ENCODE measurements at regions not wholly inside any gene's neighbourhood (a gene's known extent, or its start where the extent isn't known, plus 50 kb on each side); places are given as distances from the start of the nearest gene placed in this dataset.

DNA sequence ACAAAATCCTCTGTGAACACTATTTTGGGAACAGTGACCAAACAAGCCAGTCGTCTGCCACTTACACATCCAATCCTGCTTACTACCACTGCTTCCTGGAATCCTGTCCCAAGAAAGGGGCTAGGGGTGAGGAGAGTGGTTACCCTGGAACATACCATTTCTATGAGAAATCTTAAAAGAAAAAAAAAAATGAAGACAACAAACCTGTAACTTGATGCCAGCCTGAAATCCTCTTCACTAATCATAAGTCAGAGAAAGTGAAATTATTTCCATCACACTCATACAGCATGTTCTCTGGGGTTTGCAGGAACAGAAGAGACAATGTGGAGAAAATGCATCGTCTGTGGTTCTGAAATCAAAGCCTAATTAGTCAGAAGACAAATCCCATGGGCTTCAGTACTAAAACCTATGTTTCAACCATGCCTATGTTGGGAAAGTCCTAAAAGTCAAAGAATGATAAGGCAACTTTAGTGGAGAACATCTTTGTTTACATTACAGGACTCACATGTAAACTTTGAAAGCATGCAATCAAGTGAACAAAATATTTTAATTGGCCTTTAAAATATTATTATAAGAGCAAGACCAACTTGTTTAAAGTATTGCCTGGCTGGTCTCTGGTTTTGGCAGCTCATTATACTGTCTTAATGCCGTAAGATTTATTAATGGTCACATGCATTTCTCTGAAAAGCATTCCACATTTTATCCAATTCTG lies 220.7 kb downstream of the LTN1 start:
- peak in 1 of 8 experiments; percentile 46 for ATAC-seq (replicated peaks in 6 of 8)
- in situ Hi-C loops (cut with MboI; ENCODE audit: low pct_unique_long_range_greater_than_20kb in 2 of 9, low sequenced_read_pairs in 9 of 9, unreplicated experiment in 9 of 9), result no loop called here
- Histone ChIP-seq H3K4me3 (no peak overlapping the region), H3K27ac (no peak overlapping the region), H3K4me1 (replicated peaks in 1 of 2) (no peaks in the 10 kb centered on the region)
- WGBS, 10 experiments, result 21 to 94% (median 70%) methylated on average over 1 to 3 of the region's 3 CpGs

DNA sequence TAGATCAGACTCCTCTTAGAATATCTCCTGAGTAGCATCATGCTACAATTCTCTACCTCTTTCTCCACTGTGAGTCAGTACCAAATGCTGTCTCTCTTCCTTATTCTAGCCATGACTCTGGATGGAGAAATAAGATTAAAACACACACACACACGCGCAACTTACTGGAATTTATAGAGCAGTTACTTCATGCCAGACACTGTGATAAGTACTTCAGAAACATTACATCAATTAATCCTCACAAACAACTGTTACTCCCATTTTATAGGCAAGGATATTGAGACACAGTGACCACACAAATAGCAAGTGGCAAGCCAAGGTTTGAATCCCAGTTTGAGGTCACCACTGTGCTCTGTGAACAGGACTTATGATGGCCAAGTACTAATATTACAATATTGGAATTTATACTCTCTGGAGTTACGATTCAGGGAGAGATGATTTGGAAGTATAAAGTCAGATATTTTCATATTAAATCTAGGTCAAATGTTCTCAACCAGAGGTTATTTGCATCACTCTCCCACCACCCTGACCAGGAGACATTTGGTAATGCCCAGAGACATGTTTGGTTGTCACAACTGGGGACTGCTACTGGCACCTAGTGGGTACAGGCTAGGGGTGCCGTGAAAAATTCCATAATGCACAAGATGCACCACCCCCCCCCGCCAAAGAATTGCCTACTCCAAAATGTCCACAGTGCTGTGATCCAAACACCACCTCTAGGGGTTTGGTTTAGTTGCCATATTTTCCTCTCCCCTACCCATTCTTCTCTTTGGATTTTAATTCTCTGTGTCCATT lies 221.6 kb downstream of the LTN1 start:
- Histone ChIP-seq H3K4me1 (replicated peaks in 1 of 2) (no peaks in the 10 kb centered on the region), H3K27ac (no peak overlapping the region), H3K4me3 (no peak overlapping the region)
- in situ Hi-C loops (cut with MboI; ENCODE audit: low pct_unique_long_range_greater_than_20kb in 2 of 9, low sequenced_read_pairs in 9 of 9, unreplicated experiment in 9 of 9), result no loop called here
- ATAC-seq (replicated peaks in 6 of 8), result no peak
- 70 to 100% (median 94%) methylated on average over 2 to 4 of the region's 5 CpGs for WGBS, 10 experiments

DNA sequence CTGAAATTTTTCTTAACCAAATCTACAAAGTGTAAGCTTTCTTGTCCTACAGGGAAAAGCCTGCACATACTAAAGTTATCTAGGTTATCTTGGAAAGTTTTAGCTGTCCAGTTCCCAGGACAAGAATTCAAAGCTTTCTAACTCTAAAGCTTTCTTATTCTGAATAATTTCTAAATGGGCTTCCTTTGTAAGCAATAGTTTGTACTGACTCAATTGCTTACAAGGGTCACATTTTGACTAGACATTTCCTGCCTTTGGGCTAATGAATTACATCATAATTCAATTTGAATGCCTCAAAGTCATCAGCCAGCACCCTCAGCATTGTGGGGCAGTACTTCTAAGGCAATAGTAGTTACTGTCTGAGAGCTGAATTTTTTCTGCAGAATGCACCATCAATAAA lies 223.0 kb downstream of the LTN1 start:
- Histone ChIP-seq H3K27ac (no peak overlapping the region), H3K4me1 (replicated peaks in 1 of 2) (no peaks in the 10 kb centered on the region), H3K4me3 (no peak overlapping the region)
- in situ Hi-C loops (cut with MboI; ENCODE audit: low pct_unique_long_range_greater_than_20kb in 2 of 9, low sequenced_read_pairs in 9 of 9, unreplicated experiment in 9 of 9), result no loop called here
- ATAC-seq (replicated peaks in 6 of 8), result peak in 1 of 8 experiments; percentile 60

DNA sequence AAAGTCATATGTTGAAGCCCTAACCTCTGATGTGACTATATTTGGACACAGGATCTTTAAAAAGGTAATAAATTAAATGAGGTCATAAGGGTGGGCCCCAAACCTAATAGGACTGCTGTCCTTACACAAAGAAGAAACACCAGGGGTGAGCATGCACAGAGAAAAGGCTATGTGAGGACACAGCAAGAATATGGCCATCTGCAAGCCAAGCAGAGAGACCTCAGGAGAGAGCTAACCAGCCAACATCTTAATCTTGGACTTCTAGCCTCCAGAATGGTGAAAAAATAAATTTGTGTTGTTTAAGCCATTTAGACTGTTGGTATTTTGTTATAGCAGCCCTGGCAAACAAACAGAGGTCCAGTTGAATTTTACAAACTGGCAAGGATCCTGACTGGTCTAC lies 223.9 kb downstream of the LTN1 start:
- ATAC-seq (replicated peaks in 6 of 8), result no peak
- no peak overlapping the region for H3K4me3 ChIP-seq
- H3K4me1 ChIP-seq (replicated peaks in 1 of 2), result no peaks in the 10 kb centered on the region
- H3K27ac ChIP-seq, result no peak overlapping the region
- in situ Hi-C loops (cut with MboI; ENCODE audit: low pct_unique_long_range_greater_than_20kb in 2 of 9, low sequenced_read_pairs in 9 of 9, unreplicated experiment in 9 of 9), result no loop called here

DNA sequence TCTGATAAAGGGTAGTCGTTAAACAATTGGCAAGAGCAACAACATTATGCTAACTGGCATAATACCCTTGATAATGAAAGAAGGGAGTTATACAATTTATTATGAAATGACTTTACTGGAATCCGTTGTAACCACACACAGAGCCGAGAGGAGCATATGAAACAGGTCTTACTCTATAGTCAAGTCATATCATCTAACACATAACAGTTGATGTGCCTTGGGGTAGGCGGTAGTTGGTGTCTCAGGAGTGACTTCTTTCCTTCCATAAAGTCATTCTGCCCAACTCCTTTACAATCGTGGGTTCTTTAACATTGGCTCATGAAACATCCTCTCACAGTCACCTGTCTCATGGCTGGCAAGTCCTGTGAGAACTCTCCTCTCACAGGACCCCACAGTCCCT lies 225.2 kb downstream of the LTN1 start:
- ATAC-seq (replicated peaks in 6 of 8), result no peak
- Histone ChIP-seq H3K4me1 (replicated peaks in 1 of 2) (no peaks in the 10 kb centered on the region), H3K4me3 (no peak overlapping the region), H3K27ac (no peak overlapping the region)
- WGBS, 10 experiments, result 73 to 100% (median 83%) methylated on average over 1 to 5 of the region's 5 CpGs
- in situ Hi-C loops (cut with MboI; ENCODE audit: low pct_unique_long_range_greater_than_20kb in 2 of 9, low sequenced_read_pairs in 9 of 9, unreplicated experiment in 9 of 9), result no loop called here

DNA sequence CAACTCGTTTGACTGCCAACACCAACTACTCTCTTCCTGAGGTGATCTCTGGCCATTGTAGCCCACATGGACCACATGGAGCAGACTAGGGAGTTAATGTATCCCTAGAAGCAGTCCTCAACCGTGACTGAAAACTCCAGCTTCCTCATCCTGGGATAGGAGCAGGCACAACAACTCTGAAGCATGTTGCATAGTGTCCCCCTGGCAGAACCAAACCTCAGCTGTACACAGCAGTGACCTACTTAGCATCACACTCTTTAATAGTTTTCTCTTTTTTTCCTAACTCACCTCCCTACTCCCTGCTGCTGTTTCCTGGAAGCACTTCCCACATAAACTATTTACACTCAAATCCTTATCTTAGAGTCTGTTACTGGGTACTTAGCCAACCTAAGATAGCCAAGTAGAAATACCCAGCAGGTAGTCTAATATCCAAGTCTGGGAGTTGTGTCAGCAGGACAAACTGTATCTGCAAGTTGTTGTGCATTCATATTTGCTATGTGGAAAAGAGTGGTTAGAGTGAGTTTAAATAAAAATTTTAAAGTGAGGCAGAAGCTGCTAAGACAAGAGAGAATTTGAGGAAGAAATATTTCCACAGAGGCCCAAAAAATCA lies 228.8 kb downstream of the LTN1 start:
- Histone ChIP-seq H3K27ac (no peak overlapping the region), H3K4me3 (no peak overlapping the region), H3K4me1 (replicated peaks in 1 of 2) (no peaks in the 10 kb centered on the region)
- in situ Hi-C loops (cut with MboI; ENCODE audit: low pct_unique_long_range_greater_than_20kb in 2 of 9, low sequenced_read_pairs in 9 of 9, unreplicated experiment in 9 of 9), result no loop called here
- ATAC-seq (replicated peaks in 6 of 8), result no peak
- 0 to 54% (median 25%) methylated on average over 2 of the region's 2 CpGs; no CpG with 5 or more reads in 6 of the 10 experiments for WGBS, 10 experiments

DNA sequence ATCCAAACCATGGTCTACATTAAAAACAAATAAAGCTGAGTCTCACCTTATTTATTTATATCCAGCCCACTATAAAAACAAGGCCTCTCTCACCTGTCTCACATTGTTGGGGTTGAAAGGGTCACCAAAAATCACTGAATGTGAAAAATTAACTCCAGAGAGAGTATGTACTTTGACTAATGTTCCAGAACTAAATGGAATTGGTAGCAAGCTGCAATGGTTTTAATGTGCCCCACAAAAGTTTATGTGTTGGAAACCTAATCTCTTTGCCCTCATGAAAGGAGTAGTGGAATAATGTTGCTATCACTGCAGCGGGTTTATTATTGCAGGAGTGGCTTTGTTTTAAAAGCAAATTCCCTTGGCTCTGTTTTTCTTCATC lies 230.3 kb downstream of the LTN1 start:
- H3K4me1 ChIP-seq (replicated peaks in 1 of 2), result no peaks in the 10 kb centered on the region
- ATAC-seq (replicated peaks in 6 of 8), result no peak
- no peak overlapping the region for H3K27ac ChIP-seq
- in situ Hi-C loops (cut with MboI; ENCODE audit: low pct_unique_long_range_greater_than_20kb in 2 of 9, low sequenced_read_pairs in 9 of 9, unreplicated experiment in 9 of 9), result no loop called here
- 20 to 100% (median 82%) methylated on average over 1 of the region's 1 CpG; no CpG with 5 or more reads in 3 of the 10 experiments for WGBS, 10 experiments
- H3K4me3 ChIP-seq, result no peak overlapping the region

DNA sequence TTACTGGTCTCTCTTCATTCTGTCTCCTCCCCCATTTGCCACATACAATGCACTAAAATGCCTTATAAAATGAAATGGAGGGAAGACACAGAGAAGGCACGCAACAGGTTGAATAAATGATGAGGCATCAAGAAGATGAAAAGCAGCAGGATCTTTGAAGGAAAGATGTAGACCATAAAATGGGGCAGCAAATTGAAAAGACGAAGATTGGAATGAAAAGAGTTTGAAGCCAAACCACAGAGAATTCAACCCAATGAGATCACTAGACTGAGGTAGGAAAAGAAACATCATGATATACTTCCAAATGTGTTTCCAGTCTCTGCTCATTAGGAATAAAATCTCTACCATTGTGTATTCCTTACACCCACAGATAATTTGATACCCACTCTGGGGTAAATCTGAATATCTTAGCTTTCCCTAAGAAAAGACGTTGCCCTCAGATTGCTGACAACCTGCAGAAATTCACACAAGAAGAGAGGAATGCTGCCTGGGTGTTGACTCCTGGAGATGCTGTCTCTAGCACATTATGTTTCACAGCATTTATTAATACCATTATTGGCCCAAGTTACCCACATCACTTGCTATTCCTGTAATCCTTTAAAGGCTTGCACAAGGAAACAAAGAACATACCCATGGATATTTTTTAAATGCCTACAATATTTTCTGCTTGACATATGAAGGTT lies 230.9 kb downstream of the LTN1 start:
- Histone ChIP-seq H3K27ac (no peak overlapping the region), H3K4me3 (no peak overlapping the region), H3K4me1 (replicated peaks in 1 of 2) (no peaks in the 10 kb centered on the region)
- in situ Hi-C loops (cut with MboI; ENCODE audit: low pct_unique_long_range_greater_than_20kb in 2 of 9, low sequenced_read_pairs in 9 of 9, unreplicated experiment in 9 of 9), result no loop called here
- ATAC-seq (replicated peaks in 6 of 8), result no peak
- WGBS, 10 experiments, result 6 to 100% (median 61%) methylated on average over 1 to 3 of the region's 3 CpGs

DNA sequence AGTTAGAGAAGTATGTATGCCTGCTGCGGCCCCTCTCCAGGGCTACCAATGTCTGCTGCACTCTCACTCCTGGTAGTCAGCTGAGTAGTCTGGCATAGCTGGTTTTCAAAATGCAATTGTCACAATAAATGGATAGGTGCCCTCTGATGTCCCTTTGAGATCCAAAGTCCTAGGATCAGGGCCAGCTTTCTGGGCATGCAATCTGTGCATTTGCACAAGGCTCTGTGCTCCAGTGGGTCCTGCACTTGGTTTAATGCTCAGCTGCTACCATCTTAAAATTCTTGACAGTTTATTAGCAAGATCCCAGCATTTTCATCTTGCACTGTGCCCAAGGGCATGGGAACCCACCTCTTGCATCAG lies 233.8 kb downstream of the LTN1 start:
- in situ Hi-C loops (cut with MboI; ENCODE audit: low pct_unique_long_range_greater_than_20kb in 2 of 9, low sequenced_read_pairs in 9 of 9, unreplicated experiment in 9 of 9), result no loop called here
- WGBS, 10 experiments, result 20 to 100% (median 67%) methylated on average over 1 of the region's 1 CpG; no CpG with 5 or more reads in 5 of the 10 experiments
- no peaks in the 10 kb centered on the region for H3K4me1 ChIP-seq (replicated peaks in 1 of 2)
- H3K27ac ChIP-seq, result no peak overlapping the region
- ATAC-seq (replicated peaks in 6 of 8), result no peak
- no peak overlapping the region for H3K4me3 ChIP-seq

DNA sequence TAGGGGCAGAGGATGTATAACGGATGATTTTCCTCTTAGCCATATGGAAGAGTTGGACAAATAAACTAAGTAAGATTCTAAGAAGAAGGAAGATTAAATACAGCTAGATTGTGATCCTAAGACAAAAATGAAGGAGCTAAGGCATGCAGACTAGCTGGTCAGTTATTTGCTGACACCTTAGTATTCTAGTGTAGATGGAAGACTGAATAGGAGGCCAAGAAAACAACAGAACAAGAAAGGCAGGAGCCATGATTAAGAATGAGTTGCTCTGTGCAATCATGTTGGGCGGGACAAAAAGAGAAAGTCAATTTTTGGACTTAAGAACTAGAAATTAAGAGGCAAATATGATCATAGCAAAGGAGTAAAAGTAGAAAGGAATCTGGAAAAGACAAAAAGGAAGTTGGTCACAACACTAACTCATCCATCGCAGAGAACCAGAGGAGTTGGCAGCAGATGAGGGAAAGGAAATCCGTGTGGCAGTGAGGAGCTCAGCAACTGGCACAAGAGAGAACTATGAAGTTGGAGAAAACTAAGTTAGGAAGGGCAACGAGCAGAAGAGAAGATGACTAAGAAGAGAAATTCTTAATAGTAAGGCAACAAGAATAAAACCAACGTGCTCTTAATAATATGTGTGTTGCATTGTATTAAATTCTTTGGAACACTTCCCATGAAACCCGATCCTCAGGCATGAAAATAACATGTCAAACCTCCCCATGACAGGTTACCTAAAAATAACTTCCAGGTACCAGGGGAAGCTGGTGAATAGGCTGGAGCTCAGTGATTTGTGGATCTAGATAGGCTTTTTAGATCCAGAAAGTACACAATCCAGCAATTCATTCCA lies 234.4 kb downstream of the LTN1 start:
- WGBS, 10 experiments, result 24 to 100% (median 66%) methylated on average over 3 to 7 of the region's 7 CpGs
- Histone ChIP-seq H3K4me1 (replicated peaks in 1 of 2) (no peaks in the 10 kb centered on the region), H3K27ac (no peak overlapping the region), H3K4me3 (no peak overlapping the region)
- in situ Hi-C loops (cut with MboI; ENCODE audit: low pct_unique_long_range_greater_than_20kb in 2 of 9, low sequenced_read_pairs in 9 of 9, unreplicated experiment in 9 of 9), result no loop called here
- ATAC-seq (replicated peaks in 6 of 8), result no peak

DNA sequence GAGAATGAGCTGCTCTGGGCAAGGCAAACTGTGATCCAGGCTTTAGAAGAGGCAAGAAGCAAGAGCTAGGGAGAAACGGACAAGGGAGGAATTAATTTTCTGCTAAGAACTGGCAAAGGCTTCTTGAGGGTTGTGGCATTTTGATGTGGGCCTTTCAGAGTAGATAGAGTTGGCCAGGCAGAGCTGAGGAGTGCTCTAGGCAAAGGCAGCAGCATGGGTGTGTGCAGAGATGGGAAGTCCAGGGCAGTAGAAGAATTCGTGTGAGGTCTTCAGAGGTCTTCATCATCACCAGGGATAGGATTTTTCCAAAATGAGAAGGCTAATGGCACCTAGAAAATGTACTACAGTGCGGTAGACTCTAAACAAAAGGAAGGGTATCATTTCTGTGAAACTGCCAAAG lies 237.8 kb downstream of the LTN1 start:
- H3K4me1 ChIP-seq (replicated peaks in 1 of 2), result no peaks in the 10 kb centered on the region
- no peak overlapping the region for H3K4me3 ChIP-seq
- in situ Hi-C loops (cut with MboI; ENCODE audit: low pct_unique_long_range_greater_than_20kb in 2 of 9, low sequenced_read_pairs in 9 of 9, unreplicated experiment in 9 of 9), result no loop called here
- 10 to 92% (median 75%) methylated on average over 1 to 3 of the region's 3 CpGs; no CpG with 5 or more reads in 1 of the 10 experiments for WGBS, 10 experiments
- no peak overlapping the region for H3K27ac ChIP-seq
- no peak for ATAC-seq (replicated peaks in 6 of 8)

DNA sequence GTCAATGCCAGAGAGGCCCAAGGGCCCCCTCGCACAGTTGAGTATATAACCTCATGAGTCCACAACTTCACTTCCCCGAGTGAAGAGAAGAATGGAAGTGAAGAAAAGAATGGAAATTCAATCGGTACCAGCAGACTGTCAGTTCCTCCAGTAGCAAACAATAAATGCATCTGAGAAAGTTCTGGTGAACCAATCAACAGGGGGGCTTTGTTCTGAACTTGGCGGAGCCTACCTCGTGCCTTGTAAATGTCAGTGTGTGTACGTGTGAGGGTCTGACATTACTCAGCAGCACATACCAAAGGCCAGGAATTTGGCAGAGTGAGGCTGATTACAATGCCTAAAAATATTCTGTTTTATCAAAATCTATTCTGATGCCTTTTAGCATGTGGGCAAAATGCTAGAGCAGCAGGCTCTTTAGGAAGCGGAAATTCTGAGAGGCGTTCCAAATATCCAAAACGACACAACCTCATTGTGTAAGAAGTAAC lies 238.5 kb downstream of the LTN1 start:
- in situ Hi-C loops (cut with MboI; ENCODE audit: low pct_unique_long_range_greater_than_20kb in 2 of 9, low sequenced_read_pairs in 9 of 9, unreplicated experiment in 9 of 9), result no loop called here
- no peak for ATAC-seq (replicated peaks in 6 of 8)
- Histone ChIP-seq H3K4me1 (replicated peaks in 1 of 2) (no peaks in the 10 kb centered on the region), H3K4me3 (no peak overlapping the region), H3K27ac (no peak overlapping the region)
- WGBS, 10 experiments, result 0 to 94% (median 76%) methylated on average over 1 to 9 of the region's 9 CpGs

Measured in motor neuron (in vitro differentiated cells).